ENCODE measurements at regions not wholly inside any gene's neighbourhood (a gene's known extent, or its start where the extent isn't known, plus 50 kb on each side); places are given as distances from the start of the nearest gene placed in this dataset.
A peak's percentile ranks its signal among the peaks of the same experiment; 100 is the strongest.
"Not testable (repeated sequence)": the region's sequence is repeated elsewhere in the genome, so short reads cannot be mapped to it uniquely, and the experiment has no call there.

DNA sequence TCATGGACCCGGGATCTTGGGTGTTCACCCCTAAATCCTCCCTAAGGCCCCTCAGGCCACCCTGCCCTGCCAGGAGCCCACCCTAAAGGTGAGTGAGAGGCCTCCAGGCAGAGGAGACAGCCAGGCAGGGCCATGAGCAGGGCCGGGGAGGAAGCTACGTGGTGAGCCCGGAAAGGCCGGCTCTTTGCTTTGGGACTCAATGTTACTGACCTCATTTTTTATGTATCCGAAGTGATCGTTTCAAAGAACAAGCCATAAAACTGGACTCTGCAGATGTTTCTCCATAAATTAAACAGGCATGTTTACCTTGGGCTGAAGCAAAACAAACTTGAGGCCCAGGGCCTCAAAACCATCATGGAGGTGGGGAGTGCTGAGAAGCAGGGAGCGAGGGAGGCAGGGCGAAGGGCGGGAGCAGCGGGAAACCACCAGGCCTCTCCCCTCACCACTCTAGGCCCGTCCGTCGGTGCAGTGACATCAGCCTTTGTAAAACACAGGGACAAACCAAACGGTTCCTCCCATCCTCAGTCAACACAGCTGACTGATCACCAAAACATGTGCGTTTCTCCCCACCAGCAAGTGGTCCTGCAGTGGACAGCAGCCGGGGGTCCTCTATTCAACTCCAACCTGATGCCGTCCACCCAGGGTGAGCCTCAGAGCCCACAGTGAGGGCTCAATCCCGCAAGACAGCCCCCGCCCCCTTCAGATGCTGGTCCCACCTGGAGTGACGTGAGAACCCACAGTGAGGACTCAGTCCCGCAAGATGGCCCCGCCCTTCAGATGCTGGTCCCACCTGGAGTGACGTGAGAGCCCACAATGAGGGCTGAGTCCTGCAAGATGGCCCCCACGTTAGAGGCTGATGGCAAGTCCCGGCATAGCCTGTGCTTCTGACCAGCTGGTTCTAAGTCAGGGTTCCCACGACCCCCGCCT, 102.9 kb upstream of the LRPAP1 start:
- no peak for DNase-seq (ENCODE audit: low read depth)

DNA sequence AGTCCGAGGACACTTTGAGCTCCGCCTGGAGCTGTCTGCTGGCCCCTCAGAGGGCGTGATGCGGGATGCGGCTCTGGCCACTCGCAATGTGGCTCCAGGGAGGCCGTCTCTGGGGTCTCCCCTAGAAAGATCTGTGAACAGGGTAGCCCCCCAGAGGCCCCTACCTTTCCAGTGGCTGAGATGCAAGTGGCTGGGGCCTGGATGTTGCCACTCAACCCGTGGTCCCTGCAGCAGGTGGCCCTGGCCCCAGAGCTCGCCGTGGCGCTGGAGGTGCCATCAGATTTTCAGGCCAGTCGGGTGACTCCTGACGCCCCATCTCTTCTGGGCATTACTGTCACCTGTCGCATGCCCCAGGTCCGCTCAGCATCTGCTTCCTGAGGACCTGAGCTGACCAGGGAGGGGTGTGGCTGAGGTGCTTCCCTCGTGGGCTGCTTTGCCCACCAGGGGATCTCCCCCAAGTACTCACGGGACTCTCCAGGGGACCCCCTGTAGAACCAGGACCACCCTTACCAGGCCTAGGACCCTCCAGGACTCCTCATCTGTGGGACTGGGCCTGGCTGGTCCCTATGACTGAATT, 102.1 kb upstream of the LRPAP1 start:
- DNase-seq (ENCODE audit: low read depth) = no peak

DNA sequence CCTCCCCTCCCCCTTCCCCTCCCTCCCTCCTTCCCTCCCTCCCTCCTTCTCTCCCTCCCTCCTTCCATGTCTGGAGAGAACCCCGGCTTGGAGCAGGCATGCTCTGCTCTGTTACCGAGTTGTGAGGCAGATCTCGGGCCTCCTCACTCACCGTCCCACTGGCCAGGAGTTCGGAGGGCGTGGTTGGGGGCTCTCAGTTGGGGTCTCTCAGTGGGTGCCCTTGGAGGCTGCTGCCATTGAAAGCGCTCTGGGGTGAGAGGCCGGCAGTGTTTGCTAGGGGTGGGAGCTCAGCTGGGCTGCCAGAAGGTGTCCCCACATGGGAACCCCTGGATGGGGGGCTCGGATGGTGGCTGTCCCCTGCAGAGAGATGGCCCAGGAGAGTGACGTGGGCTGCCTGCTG, 101.1 kb upstream of the LRPAP1 start:
- not testable (repeated sequence) for DNase-seq (ENCODE audit: low read depth)

DNA sequence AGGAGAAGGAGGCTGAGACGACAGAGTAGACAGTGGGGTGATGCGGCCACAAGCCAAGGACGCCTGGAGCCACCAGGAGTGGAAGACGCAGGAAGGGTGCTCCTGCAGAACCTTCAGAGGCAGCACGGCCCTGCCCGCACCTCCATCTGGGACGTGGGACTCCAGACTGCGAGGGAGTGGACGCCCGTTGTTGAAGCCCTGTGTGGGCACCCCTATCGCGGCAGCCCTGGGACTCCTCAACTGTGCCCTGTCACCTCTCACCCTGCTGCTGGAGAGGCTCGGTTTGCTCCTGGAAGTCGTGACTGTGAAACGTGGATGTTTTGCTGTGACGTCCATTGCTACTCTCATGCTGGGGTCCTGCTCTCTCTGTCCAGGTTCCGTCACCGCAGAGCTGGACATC, 100.6 kb upstream of the LRPAP1 start:
- not testable (repeated sequence) for DNase-seq (ENCODE audit: low read depth)

DNA sequence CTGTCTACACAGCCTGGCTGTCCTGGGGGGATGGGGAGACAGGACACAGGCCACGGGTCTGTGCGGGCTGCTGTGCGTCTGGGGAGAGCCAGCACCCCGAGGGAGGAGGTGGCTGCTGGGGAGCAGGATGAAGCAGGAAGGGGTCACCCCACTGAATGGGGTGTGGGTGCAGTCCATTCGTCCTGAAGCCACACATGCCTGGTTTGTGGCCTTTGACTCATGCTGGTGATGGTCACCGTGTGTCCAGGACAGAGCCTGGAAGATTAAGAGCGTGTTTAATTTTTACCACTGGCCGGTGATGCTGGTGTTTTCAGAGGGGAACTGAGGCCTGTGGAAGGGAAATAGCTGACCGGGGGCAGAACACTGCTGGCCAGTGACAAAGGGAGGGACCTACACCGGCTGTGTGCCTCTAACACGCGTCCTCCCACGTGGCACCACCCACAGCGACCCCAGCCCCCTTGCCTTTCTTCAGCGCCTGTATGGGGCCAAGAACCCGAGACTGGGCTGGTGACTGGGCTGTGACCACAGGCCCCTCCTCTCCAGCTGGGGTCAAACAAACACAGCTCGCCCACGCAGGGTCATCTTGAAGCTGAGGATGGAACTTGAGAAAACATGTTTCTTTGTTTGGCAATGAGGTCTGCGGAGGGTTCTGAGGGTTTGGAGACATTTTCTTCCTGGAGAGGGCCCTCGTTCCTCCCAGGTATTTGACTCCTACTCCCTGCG, 99.5 kb upstream of the LRPAP1 start:
- not testable (repeated sequence) for DNase-seq (ENCODE audit: low read depth)

DNA sequence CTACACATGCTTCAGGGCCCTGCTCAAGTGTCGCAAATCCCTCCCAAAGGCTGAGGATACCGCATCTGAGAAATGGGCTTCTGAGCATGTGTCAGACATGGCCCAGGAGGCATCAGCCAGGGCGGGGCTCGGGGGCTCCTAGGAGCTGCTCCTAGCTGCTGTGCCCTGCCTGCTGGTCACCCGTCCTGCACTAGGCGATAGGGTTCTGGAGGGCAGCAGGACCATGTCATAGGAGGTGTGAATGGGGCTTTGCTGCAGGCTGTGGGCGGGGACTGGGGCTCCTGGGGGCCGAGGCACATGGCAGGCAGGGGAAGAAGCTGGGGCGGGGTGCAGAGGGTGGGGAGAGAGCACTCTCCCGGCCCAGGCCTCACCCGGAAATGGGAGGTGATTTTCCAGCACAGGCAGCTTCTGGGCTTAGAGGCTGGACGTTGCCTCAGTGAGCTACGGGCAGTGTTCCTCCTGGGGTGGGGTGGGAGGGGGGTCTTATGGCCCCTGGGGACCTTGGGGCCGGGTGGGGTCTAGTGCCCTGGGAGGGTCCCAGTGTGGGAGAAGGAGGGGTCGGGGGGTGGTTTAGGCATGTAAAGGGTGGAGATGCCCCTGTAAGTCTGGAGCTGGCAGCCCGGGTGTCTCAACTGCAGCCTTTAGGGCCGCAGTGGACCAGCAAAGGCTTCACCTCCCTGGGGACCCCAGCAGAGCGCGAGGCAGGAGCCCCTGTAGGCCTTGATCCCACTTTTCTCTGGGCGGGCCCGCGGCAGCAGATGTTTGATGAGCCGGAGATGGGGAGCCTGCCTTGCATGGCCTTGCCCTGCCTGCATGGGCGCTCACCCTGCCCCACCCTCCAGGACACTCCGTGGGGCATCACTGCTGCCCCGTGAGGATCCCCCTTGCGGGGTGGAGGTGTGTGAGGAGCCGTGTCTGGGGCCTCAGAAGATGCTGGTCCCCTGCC, 98.6 kb upstream of the LRPAP1 start:
- no peak for DNase-seq (ENCODE audit: low read depth)

DNA sequence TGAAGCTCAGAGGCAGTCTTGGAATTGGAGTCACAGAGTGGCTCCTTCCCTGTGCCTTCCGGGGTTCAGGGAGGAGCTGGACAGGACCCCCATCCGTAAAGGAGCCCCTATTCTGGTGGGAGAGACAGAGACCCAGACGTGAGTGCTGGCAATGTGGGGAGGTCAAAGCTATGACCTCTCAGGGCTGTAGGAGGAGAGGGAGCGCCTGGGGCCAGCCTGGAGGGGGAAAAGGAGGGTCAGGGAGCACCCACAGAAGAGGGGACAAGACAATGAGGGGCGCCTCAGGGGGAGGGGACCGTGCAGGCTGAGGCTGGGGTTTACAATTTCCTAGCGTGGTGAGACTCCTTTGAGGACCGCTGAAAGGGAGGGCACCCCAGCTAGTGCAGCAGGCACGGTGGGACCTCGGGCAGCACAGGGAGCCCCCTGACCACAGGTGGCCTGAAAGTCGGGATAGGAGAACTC, 97.9 kb upstream of the LRPAP1 start:
- DNase-seq (ENCODE audit: low read depth) = no peak

DNA sequence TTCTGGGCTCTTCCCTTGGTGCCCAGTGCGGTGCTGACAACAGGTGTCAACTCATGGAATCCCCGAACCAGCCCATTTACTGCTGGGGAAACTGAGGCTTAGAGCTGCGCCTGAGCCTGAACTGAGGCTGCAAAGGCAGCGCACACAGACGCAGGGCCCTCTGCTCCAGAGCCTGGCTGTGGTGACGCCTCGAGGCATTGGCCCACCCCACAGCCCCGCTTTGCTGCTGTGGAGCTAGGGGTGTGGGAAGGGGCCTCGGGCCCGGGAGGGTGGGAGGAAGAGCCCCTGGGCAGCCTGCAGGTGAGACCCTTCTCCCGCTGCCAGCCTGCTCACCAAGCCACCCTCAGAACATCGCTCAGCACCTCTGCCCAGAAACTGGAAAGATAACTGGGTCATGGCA, 97.4 kb upstream of the LRPAP1 start:
- DNase-seq (ENCODE audit: low read depth) = no peak

DNA sequence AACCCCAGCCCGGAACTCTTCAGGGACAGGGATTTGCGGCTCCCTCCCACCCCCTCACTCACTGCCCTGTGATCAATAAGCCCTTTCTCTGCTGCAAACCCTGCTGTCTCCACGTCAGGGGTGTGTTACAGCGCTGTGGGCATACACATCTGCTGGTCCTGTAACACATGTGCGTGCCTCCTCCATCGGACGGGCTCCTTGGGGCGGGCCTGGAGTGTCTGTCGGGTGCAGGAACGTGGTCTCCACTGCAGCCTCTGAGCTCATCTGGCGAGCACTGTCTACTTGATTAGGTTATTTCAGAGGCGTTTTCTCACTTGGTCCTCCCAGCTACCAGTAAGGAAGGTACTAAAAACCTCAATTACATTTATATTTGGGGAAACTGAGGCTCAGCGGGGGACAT, 97.0 kb upstream of the LRPAP1 start:
- not testable (repeated sequence) for DNase-seq (ENCODE audit: low read depth)

DNA sequence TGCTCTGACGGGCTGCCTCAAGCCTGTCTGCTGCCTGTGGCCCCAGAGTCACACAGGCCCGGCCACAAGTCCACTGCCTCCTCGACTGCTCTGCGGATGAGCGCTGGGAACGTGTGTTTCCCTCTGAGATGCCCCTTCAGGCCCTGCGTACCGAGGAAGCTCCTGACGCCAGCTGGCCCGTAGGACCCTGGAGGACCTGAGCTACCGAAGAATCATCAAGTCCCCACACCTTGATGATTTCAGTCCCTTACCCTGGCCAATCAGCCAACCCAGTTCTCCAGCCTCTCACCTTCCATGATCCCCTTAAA, 96.6 kb upstream of the LRPAP1 start:
- DNase-seq (ENCODE audit: low read depth) = no peak

DNA sequence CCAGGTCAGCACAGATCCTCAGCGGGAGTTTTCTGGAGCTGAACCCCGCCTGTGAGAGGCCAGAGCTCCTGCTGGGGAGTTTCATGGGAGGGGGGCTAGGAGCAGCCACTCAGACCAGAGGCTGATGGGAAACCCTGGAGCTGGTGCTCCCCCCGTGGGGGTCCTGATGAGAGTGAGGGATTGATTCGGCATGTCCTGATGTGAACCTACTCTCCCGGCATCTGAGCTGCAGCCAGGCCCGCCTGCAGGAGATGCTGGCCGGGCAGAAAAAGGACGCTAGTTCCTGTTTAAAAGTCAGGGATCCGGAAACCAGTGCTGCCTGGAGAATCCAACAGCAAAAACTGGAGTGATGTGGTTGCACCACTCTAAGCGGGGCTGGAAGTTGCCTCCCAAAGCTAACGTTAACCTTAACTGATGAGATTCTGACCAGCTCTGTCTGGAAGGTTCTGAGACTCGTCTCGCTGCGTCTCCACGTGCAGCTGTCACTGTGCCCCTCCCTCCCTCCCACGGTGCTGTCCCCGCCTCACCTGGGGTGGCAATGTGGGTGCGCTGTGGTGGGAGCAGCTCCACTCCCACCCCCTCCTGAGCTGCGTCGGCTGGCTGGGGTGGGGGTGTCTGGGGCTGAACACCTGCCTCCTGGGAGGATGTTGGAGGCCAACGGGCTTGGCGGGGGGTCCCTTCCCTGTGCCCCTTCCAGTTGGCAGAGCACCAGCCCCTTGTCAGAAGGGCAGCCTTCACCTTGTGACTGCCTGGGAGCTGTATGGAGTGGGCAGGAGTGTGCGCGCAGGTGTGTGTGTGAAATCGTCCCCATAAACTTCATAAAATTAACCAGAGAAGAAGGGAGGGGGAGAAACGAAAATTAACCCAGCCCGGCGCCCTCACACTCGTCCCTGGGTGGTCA, 96.0 kb upstream of the LRPAP1 start:
- DNase-seq (ENCODE audit: low read depth) = not testable (repeated sequence)

DNA sequence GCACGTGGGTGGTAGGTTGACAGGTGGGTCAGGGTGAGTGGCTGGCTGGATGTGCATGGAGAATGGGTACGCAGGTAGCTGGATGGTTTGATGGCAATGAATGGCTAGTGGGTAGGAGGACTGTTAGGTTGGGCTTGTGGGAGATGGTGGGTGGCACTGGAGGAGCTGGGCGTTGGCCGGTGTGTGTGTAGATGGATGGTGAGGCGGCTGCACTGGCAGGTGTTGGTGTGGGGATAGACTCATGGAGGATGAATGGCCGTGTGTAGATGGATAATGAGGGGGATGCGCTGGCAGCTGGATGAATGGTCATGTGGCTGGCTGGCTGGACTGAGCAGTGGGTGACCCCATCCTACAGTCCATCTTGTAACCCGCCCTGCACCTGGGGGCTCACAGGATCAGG, 95.2 kb upstream of the LRPAP1 start:
- DNase-seq (ENCODE audit: low read depth) = not testable (repeated sequence)

DNA sequence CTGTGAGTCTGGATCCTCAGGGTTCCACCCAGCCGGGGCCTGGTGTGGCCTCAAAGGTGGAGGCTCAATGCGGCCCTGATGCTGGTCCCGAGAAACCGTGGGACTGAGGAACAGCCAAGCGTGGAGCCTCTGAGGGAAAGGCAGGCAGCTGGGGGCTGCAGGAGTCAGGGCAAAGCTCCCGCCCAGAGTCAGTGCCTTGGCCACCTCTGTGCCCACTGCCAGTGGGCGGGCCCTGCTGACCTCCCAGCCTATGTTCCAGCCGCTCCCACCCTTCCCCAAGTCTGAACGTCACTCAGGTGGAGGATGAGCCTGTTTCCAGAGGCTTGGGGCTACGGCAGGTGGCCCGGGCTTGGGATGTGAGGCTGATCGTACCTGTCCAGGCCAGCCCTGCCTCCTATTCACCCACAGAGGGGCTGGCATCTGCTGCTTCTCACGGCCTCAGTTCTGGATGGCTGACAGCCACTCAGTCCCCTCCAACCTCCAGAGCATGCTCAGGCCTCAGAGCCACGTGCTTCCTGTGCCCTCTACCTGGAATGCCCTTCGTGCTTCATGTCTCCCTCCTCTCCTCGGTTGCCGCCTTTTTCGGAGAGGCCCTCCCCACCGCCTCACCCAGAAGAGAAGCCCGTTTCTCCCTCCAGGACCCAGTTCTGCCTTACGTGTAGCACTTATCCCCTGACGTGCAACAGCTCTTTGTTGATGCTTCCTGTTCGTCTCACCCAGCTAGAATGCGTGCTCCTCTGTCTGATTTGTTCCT, 94.1 kb upstream of the LRPAP1 start:
- not testable (repeated sequence) for DNase-seq (ENCODE audit: low read depth)

DNA sequence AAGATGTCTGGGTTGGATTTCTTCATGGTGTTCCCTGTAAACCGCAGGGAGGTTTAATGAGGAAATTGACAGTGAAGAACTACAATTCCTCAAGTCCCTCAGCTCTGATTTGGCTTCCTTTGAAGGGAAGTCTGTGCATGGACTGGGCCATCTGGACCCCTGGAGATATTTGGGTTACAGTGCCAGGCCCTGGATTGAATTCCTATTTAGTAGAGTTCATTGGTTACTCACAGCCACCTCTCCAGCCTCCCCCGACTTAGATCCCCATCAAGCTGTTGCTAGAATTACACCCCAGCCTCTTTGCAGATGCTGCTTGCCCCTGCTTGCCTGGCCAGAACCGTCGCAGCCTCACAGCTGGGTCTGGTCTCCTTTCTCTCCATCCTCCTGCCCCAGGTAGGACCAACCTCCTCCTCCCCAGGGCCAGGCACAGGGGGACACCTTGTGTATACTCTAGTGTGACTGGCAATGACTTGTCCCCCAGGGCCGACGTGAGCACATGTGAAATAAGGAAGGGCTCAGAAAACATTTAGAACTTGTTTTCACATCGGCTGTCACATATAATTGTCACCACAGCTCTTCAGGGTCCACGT, 93.2 kb upstream of the LRPAP1 start:
- not testable (repeated sequence) for DNase-seq (ENCODE audit: low read depth)

DNA sequence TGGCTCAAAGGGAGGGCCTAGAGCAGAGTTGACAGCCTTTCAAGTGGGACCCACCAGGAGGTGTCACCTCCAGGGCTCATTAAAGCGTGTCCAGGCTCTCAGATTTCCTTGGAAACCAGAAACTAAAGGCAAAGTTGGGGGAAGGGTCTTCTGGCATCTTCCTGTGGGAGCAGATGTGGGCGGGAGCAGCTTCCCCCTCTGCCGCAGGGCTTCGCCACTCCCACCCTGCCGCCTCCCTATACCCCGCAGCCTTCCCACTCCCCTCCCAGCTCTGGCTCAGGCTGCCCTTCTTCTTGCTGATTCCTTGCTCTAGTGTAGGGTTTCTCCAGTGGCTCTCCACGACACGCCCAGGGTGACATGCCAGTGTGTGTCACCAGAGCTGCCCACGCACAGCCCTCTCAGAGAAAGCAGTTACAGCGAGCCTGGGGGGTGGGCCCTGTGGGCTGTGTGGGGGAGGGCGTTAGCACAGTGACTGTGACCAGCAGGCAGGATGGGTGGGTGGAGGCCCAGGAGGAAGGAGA, 91.6 kb upstream of the LRPAP1 start:
- not testable (repeated sequence) for DNase-seq (ENCODE audit: low read depth)

DNA sequence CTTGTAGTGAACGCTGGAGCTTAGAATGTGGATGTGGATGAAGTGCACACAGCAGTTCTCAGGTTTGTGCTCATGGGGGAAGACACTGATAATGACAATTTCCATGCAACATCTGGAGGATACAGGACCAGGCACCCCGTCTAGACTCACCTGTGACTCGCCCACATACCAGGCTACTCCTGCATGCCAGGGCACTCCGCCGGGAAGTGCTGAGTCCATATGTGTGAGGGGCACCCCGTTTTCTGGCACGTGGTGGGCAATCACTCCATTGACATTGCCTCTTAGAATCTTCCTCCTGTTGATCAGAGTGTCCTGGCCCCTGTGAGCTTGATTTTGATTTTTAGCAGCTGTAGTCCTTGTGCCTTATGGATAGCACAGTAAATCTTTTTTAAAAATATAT, 90.9 kb upstream of the LRPAP1 start:
- DNase-seq (ENCODE audit: low read depth) = no peak

DNA sequence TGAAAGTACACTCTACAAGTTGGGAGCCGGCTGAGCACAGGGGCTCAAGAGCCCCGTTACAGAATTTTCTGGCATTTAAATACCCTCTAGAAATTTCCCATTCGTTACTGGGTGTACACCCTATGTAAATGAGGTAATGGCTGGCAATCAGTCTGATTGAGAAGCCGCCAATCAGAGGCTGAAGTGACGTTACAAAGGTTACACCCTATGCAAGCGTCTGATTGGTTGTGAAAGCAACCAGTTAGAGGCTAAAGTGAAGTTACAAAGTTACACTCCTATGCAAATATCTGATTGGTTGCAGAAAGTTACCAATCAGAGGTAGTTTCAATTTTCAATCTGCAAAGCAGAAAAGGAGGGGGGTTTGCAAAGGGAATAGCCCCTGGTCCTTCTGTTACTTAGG, 88.1 kb upstream of the LRPAP1 start:
- peak; percentile 31 for DNase-seq (ENCODE audit: low read depth)

DNA sequence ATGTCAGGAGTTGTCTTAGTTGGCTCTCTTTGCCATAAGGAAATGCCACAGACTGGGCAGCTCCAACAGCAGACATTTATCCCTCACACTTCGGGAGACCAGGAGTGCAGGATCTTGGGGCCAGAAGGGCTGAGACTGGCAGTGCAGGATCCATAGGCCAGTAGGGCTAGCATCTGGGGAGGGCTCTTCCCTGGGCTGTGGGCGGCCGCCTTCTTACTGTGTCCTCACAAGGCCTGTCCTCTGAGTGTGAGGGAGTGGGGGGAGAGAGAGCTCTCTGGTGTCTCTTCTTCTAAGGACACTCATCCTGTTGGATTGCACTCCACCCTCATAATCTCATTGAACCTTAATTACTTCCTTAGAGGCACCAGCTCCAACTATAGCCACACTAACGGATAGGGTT, 87.5 kb upstream of the LRPAP1 start:
- DNase-seq (ENCODE audit: low read depth) = not testable (repeated sequence)

DNA sequence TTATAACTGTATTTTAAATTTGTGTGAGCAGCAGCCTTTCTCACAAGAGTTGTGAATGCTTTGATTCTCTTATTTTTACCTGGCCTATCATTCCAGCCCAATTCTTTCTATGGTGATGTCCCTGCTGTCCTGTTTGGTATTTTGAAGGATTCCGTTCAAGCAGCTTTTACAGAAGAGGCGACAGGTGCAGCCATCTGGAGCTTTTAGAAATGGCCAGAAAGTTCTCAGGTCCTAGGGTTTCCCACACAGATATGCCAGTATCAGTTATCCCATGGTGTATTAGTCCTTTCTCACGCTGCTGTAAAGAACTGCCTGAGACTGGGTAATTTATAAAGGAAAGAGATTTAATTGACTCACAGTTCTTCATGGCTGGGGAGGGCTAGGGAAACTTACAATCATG, 86.1 kb upstream of the LRPAP1 start:
- DNase-seq (ENCODE audit: low read depth) = not testable (repeated sequence)

Data from RPMI7951 (cell line).